Transverse colon (tissue), 4 donors: ENCODE measurements at regions not wholly inside any gene's neighbourhood (a gene's known extent, or its start where the extent isn't known, plus 50 kb on each side); places are given as distances from the start of the nearest gene placed in this dataset.

Experiments used
- DNase-seq: peaks from one replicate; pipeline ENCODE4 v3.0.0-alpha.2; 2019
- H3K27ac ChIP-seq, 4 donors: fragments of 200-600 bp; sonication (generic); 2 replicates each; pipeline ENCODE4 v1.5.1; 2016 to 2018; ENCODE audit warnings: inconsistent platforms in 4 of 4
- H3K27me3 ChIP-seq: fragments of 200-600 bp; sonication (generic); 2 replicates; pipeline ENCODE4 v1.5.1; 2017; ENCODE audit warnings: inconsistent platforms
- H3K36me3 ChIP-seq, 4 donors: fragments of 200-600 bp; sonication (generic); 2 replicates each; pipeline ENCODE4 v1.5.1; 2017 to 2019; ENCODE audit warnings: inconsistent platforms in 4 of 4
- H3K4me1 ChIP-seq, 4 donors: fragments of 200-600 bp; sonication (generic); 2 replicates each; pipeline ENCODE4 v1.5.1; 2017 to 2020; ENCODE audit warnings: inconsistent platforms in 4 of 4
- H3K4me3 ChIP-seq, 4 donors: fragments of 200-600 bp; sonication (generic); 1 replicate in 1 of 4; 2 replicates in 3 of 4; pipeline versions ENCODE4 v1.5.1 to v1.6.1; 2017 to 2019; ENCODE audit warnings: inconsistent platforms in 4 of 4
- H3K9me3 ChIP-seq, 2 donors: fragments of 200-600 bp; sonication (generic); 2 replicates each; pipeline ENCODE4 v1.5.1; 2017 to 2019; ENCODE audit warnings: inconsistent platforms in 2 of 2
- CTCF ChIP-seq, 5 experiments: fragments of 200-600 bp in 3 of 5; fragments of 450-650 bp in 2 of 5; sonication (generic) in 3 of 5; IDR thresholded peaks; 1 replicate in 2 of 5; 2 replicates in 3 of 5; pipeline ENCODE4 v1.5.1; 2016 to 2017; ENCODE audit warnings: antibody characterized with exemption in 5 of 5, inconsistent platforms in 3 of 5, mild to moderate bottlenecking in 2 of 5, moderate library complexity in 1 of 5
- EP300 ChIP-seq: sonication (generic); formaldehyde crosslinking; IDR thresholded peaks from one replicate; pipeline ENCODE4 v1.6.1; 2017; ENCODE audit warnings: antibody characterized with exemption, low read depth
- POLR2A ChIP-seq: fragments of 450-650 bp; IDR thresholded peaks from one replicate; pipeline ENCODE4 v1.6.1; 2016; ENCODE audit warnings: antibody characterized with exemption, mild to moderate bottlenecking, moderate library complexity
- POLR2AphosphoS5 ChIP-seq, 3 donors: sonication (generic); formaldehyde crosslinking; IDR thresholded peaks; one replicate each; pipeline ENCODE4 v1.6.1; 2016; ENCODE audit warnings: antibody characterized with exemption in 3 of 3
- WGBS, 2 donors: methylation state at CpG; one replicate each; pipeline ENCODE4 v1.1.5; 2018; ENCODE audit warnings: low coverage in 1 of 2; 5-methylcytosine and 5-hydroxymethylcytosine counted together
- in situ Hi-C, 4 donors: fragments of 200-750 bp; cut with MboI; loops; one replicate each; pipeline versions ENCODE4 v1.15.0 to v1.15.1; 2017; ENCODE audit warnings: low sequenced_read_pairs in 3 of 4, low pct_ligation_motif_present in 1 of 4, low pct_unique_long_range_greater_than_20kb in 1 of 4
- intact Hi-C: fragments of 100-400 bp; cut with DNase I; formaldehyde crosslinking; loops from one replicate; pipeline ENCODE4 v1.15.1; 2023; ENCODE audit warnings: low total_unique reads

GRCh38 chr2:33836628-33837027 is 237.5 kb upstream of the FAM98A start:
- no peak overlapping the region for H3K27ac ChIP-seq
- H3K4me3 ChIP-seq = no peak overlapping the region
- H3K9me3 ChIP-seq = no peaks in the 10 kb centered on the region
- DNase-seq = no peak
- H3K36me3 ChIP-seq = no peaks in the 10 kb centered on the region
- in situ Hi-C loops (no loop called here), intact Hi-C loops (no loop called here)
- H3K4me1 ChIP-seq = no peaks in the 10 kb centered on the region
- no peak for TF ChIP-seq CTCF (IDR thresholded peaks at IDR 0.05)
- TF ChIP-seq POLR2AphosphoS5 (IDR thresholded peaks at IDR 0.05) = no peak
- TF ChIP-seq EP300 = no peak
- H3K27me3 ChIP-seq = no peaks in the 10 kb centered on the region
- WGBS, 2 donors = 87 to 92% methylated on average over 4 to 5 of the region's 5 CpGs

DNA sequence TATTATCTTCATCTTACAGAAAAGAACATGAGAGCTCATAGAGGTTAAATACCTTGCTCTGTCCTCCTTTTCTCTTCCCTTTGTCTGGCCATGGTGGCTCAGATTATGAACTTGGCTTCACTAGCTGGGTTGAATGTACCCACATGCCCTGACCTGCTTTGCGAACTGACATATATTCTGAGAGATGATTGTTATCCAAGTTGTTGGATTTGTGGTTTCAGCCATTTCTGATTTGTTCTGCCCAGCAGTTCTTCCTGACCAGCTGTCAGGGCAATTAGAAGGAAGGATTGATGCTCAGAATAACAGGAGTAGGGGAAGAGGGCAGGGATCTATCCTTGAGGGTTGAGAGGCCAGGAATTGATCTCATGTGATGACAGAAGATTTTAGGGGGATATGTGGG is 236.8 kb upstream of the FAM98A start:
- WGBS, 2 donors = 89 to 95% methylated on average over 1 of the region's 1 CpG
- no peak for DNase-seq
- intact Hi-C loops (no loop called here), in situ Hi-C loops (no loop called here)
- Histone ChIP-seq H3K4me3 (no peak overlapping the region), H3K4me1 (no peaks in the 10 kb centered on the region), H3K27ac (no peak overlapping the region), H3K36me3 (no peaks in the 10 kb centered on the region), H3K9me3 (no peaks in the 10 kb centered on the region), H3K27me3 (no peaks in the 10 kb centered on the region)
- TF ChIP-seq CTCF (IDR thresholded peaks at IDR 0.05) (no peak), POLR2A (no peak)

DNA sequence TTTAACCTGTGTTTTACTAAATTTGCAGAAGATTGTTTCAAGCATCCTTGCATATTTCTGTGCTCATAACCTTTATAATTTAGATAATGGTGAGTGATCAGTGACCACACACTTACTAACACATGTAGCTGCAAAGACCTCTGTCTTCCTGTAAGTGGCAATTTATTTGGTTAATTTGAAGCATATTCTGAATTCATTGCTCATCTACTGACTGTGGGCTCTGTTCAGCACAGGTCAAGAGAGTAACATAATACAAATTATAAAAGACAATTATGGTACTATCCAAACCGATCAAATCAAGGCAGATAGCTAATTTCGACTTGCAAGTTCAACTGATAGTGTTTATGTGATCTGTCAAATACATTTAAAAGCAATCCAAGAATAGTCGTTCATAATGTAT is 223.9 kb upstream of the FAM98A start:
- Histone ChIP-seq H3K4me3 (no peak overlapping the region), H3K27me3 (no peaks in the 10 kb centered on the region), H3K36me3 (no peaks in the 10 kb centered on the region), H3K4me1 (no peaks in the 10 kb centered on the region), H3K9me3 (no peaks in the 10 kb centered on the region), H3K27ac (no peak overlapping the region)
- TF ChIP-seq CTCF (IDR thresholded peaks at IDR 0.05) = no peak
- TF ChIP-seq EP300 = no peak
- no peak for TF ChIP-seq POLR2A
- TF ChIP-seq POLR2AphosphoS5 (IDR thresholded peaks at IDR 0.05) = no peak
- 56 to 81% methylated on average over 3 of the region's 3 CpGs for WGBS, 2 donors
- no peak for DNase-seq
- intact Hi-C loops = no loop called here
- in situ Hi-C loops = no loop called here

DNA sequence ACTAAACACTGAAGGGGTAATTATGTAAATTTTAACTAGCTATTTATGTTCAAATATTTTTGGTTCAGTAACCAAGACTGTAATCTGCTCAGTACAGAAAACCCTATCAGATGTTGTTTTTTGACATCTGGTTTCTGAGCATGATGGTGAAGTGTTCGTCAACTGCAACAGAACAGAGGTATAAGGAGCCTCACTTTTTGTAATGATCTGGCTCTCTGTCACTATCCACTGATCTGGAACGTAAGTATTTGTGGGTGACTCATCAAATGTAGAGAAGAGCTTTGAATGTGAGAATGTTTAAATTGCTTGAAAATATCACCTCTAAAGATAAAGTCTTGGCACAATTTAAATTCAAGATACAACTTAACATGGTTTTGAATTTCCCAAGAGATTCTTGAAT is 213.6 kb upstream of the FAM98A start:
- H3K36me3 ChIP-seq = no peaks in the 10 kb centered on the region
- no peak overlapping the region for H3K4me3 ChIP-seq
- intact Hi-C loops = no loop called here
- no peaks in the 10 kb centered on the region for H3K9me3 ChIP-seq
- H3K4me1 ChIP-seq = no peaks in the 10 kb centered on the region
- DNase-seq = no peak
- TF ChIP-seq CTCF (IDR thresholded peaks at IDR 0.05) (no peak), POLR2AphosphoS5 (IDR thresholded peaks at IDR 0.05) (no peak), EP300 (no peak), POLR2A (no peak)
- H3K27ac ChIP-seq = no peak overlapping the region
- in situ Hi-C loops = no loop called here
- H3K27me3 ChIP-seq = no peaks in the 10 kb centered on the region
- WGBS, 2 donors = 63 to 76% methylated on average over 2 of the region's 2 CpGs
